DOHH2 (cell line): ENCODE measurements at regions not wholly inside any gene's neighbourhood (a gene's known extent, or its start where the extent isn't known, plus 50 kb on each side); places are given as distances from the start of the nearest gene placed in this dataset.

ENCODE experiments used
- H3F3A ChIP-seq: fragments of 200-600 bp; sonication (generic), shearing (Covaris generic); 2 replicates; pipeline ENCODE4 v1.6.0; 2016; ENCODE audit warnings: antibody characterized with exemption, mild to moderate bottlenecking; ENCODE audit not compliant: control insufficient read depth, insufficient read depth
- H3K27ac ChIP-seq: fragments of 200-600 bp; sonication (generic); 2 replicates; pipeline ENCODE4 v1.5.1; 2014; ENCODE audit warnings: low read depth, mild to moderate bottlenecking, low read length, moderate library complexity
- H3K27me3 ChIP-seq: fragments of 200-600 bp; sonication (generic); 2 replicates; pipeline ENCODE4 v1.6.1; 2014; ENCODE audit warnings: mild to moderate bottlenecking, low read length, mixed read lengths; ENCODE audit not compliant: control insufficient read depth
- H3K36me3 ChIP-seq: fragments of 200-600 bp; sonication (generic); 2 replicates; pipeline ENCODE4 v1.6.1; 2014; ENCODE audit warnings: mild to moderate bottlenecking, low read length, moderate library complexity, mixed read lengths; ENCODE audit not compliant: control insufficient read depth
- H3K4me1 ChIP-seq: fragments of 200-600 bp; sonication (generic); 2 replicates; pipeline ENCODE4 v1.6.1; 2014; ENCODE audit warnings: mild to moderate bottlenecking, low read length, mixed read lengths; ENCODE audit not compliant: control insufficient read depth
- H3K4me2 ChIP-seq: fragments of 200-600 bp; sonication (generic); 2 replicates; pipeline ENCODE4 v1.6.0; 2014; ENCODE audit warnings: mild to moderate bottlenecking, low read length, moderate library complexity
- H3K4me3 ChIP-seq: fragments of 200-600 bp; sonication (generic); 2 replicates; pipeline ENCODE4 v1.5.1; 2014; ENCODE audit warnings: mild to moderate bottlenecking, low read length, mixed read lengths
- H3K79me2 ChIP-seq: fragments of 200-600 bp; sonication (generic); 2 replicates; pipeline ENCODE4 v1.6.1; 2014; ENCODE audit warnings: mild to moderate bottlenecking, low read length, mixed read lengths; ENCODE audit not compliant: control insufficient read depth
- H3K9me2 ChIP-seq: fragments of 200-600 bp; sonication (generic); replicated peaks from 2 replicates; pipeline ENCODE4 v1.6.1; 2014; ENCODE audit warnings: mild to moderate bottlenecking, low read length, mixed read lengths; ENCODE audit not compliant: control insufficient read depth
- H3K9me3 ChIP-seq: fragments of 200-600 bp; sonication (generic); 2 replicates; pipeline ENCODE4 v1.6.1; 2014; ENCODE audit warnings: antibody characterized with exemption, low read length, mixed read lengths; ENCODE audit not compliant: control insufficient read depth, insufficient read depth
- H4K20me1 ChIP-seq: fragments of 200-600 bp; sonication (generic); 2 replicates; pipeline ENCODE4 v1.6.0; 2014; ENCODE audit warnings: low read depth, mild to moderate bottlenecking, antibody characterized with exemption, low read length, moderate library complexity; ENCODE audit not compliant: control insufficient read depth, insufficient read depth
- CTCF ChIP-seq: fragments of 200-600 bp; sonication (generic); IDR thresholded peaks from one replicate; pipeline ENCODE4 v1.5.1; 2014; ENCODE audit warnings: antibody characterized with exemption, mild to moderate bottlenecking, low read depth, low read length; ENCODE audit not compliant: poor library complexity, severe bottlenecking
- EZH2phosphoT487 ChIP-seq: fragments of 200-600 bp; sonication (generic); IDR thresholded peaks from 2 replicates; pipeline ENCODE4 v1.6.1; 2017; ENCODE audit warnings: borderline replicate concordance, mild to moderate bottlenecking, antibody characterized with exemption, low read length, moderate library complexity, mixed read lengths

DNA sequence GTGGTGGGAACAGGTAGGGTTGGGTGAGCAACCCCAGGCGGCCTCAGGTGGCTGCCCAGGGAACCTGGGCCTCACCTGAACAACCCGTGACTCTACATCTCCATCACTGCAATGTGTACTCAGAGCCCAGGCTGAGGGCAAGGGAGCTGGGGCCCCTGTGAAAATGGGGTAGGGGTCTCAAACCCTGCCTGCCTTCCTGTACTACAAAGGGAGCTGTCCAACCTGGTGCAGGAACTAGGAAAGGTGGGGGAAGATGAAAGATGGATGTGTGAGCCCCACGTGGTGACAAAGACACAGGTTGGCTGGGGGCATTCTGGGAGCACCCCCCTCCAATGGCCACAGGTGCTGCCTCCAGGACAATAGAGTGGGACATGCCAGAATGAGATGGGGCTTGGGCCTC lies 62.1 kb upstream of the SLC2A12 start:
- Histone ChIP-seq H3K79me2 (no peaks in the 10 kb centered on the region), H3K9me3 (no peaks in the 10 kb centered on the region), H3K36me3 (no peaks in the 10 kb centered on the region), H3F3A (no peaks in the 10 kb centered on the region), H3K9me2 (no peaks in the 10 kb centered on the region), H3K27ac (no peak overlapping the region), H3K4me2 (no peak overlapping the region), H3K4me3 (no peak overlapping the region), H4K20me1 (no peaks in the 10 kb centered on the region), H3K4me1 (no peaks in the 10 kb centered on the region), H3K27me3 (peaks cover 7% of the 10 kb centered on the region)
- TF ChIP-seq CTCF (no peak), EZH2phosphoT487 (no peak)

- Histone ChIP-seq H3K27ac (no peak overlapping the region), H3K4me2 (no peak overlapping the region), H3K9me2 (no peaks in the 10 kb centered on the region), H3K36me3 (no peaks in the 10 kb centered on the region), H3F3A (no peaks in the 10 kb centered on the region), H3K79me2 (no peaks in the 10 kb centered on the region), H3K4me1 (no peaks in the 10 kb centered on the region), H4K20me1 (no peaks in the 10 kb centered on the region), H3K27me3 (peaks cover 8% of the 10 kb centered on the region; the same call in 1 of the 2 replicates), H3K9me3 (no peaks in the 10 kb centered on the region), H3K4me3 (no peak overlapping the region)
- TF ChIP-seq CTCF (no peak), EZH2phosphoT487 (no peak)
Measured at GRCh38 chr6:134111726-134112125, 59.3 kb upstream of the SLC2A12 start.

GRCh38 chr6:134111062-134111677 lies 58.7 kb upstream of the SLC2A12 start:
- Histone ChIP-seq H3F3A (no peaks in the 10 kb centered on the region), H3K79me2 (no peaks in the 10 kb centered on the region), H3K4me3 (no peak overlapping the region), H3K9me3 (no peaks in the 10 kb centered on the region), H3K9me2 (no peaks in the 10 kb centered on the region), H3K4me1 (no peaks in the 10 kb centered on the region), H3K36me3 (no peaks in the 10 kb centered on the region), H3K4me2 (no peak overlapping the region), H3K27me3 (peaks cover 10% of the 10 kb centered on the region; the same call in 1 of the 2 replicates), H3K27ac (no peak overlapping the region), H4K20me1 (no peaks in the 10 kb centered on the region)
- TF ChIP-seq CTCF (peak; percentile 99), EZH2phosphoT487 (no peak)
